HG02642 (cell line): ENCODE measurements at regions not wholly inside any gene's neighbourhood (a gene's known extent, or its start where the extent isn't known, plus 50 kb on each side); places are given as distances from the start of the nearest gene placed in this dataset.
"Not testable (repeated sequence)": the region's sequence is repeated elsewhere in the genome, so short reads cannot be mapped to it uniquely, and the experiment has no call there.

Experiments used
- ATAC-seq: cut with Tn5 transposase; IDR thresholded peaks from one replicate; pipeline ENCODE4 v1.9.1; 2021; ENCODE audit warnings: mild to moderate bottlenecking; ENCODE audit not compliant: unreplicated experiment, poor library complexity

DNA sequence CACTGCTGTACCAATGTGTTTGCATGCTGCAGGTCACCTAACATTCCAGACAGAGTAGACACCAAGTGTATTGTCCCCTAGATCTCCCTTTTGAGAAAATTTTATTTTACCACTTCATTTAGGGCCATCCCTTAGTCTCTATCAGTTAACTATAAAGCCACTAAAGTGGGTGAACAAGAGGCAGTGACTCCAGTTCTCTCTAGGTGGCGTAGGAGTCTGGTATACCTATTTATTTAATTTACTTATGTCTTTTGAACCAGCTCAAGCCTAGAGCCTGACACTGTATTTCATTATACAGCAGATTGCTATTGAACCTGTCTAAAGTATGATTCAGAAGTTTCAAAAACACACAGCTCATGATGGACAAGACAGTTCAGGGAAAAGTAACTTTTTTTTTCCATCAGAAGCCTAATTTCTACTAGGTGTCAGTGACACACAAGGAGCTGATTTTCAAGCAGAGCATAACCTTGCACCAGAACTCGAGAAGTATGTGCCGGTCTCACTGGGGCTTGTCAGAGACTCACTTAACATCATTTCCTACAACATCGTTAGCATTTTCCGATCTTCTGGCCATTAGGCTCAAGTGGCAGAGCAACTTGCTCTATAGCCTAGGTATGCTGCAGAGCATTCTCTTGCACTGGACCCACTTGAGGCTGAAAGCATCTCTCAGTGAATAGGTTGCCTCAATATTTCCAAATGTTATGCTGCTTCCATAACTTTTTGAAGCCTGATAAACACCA is 175.4 kb downstream of the CDC14C start:
- ATAC-seq = no peak

DNA sequence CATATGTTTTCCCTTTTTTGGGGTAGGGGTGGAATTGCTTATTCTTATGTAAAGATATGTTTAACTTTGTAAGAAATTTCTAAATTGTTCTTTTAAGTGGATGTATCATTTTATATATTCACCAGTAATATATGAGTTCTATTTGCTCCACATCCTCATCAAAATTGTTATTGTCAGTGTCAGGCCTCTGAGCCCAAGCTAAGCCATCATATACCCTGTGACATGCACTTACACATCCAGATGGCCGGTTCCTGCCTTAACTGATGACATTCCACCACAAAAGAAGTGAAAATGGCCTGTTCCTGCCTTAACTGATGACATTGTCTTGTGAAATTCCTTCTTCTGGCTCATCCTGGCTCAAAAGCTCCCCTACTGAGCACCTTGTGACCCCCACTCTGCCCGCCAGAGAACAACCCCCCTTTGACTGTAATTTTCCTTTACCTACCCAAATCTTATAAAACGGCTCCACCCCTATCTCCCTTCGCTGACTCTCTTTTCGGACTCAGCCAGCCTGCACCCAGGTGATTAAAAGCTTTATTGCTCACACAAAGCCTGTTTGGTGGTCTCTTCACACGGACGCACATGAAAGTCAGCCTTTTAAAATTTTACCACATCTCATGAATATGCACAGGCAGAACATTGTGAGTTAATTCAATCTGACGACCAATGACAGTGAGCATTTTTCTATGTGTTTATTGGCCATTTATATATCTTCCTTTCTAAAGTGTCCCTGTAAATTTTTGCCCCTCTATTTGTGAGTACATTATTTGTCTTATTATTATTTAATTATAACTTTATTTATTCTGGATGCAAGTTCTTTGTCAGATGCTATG is 176.8 kb downstream of the CDC14C start:
- ATAC-seq = not testable (repeated sequence)

DNA sequence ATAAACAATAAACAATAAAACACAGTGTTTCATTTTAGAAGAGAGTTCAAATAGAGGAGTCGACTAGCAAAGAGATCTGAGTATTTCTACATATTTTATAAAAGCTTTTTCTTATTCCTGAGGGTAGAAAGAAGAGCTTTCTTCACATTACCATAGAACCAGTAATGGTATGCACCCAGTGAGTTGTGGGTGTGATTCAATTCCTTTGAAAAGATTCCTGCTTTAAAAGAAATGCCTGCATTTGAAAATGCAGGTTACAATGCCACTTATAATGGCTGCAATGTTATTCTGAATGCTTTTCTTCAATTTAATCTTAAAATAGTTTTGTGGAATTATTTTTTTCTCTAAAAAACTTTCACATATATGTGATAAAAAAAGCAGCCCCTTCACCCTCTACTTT is 178.1 kb downstream of the CDC14C start:
- no peak for ATAC-seq

DNA sequence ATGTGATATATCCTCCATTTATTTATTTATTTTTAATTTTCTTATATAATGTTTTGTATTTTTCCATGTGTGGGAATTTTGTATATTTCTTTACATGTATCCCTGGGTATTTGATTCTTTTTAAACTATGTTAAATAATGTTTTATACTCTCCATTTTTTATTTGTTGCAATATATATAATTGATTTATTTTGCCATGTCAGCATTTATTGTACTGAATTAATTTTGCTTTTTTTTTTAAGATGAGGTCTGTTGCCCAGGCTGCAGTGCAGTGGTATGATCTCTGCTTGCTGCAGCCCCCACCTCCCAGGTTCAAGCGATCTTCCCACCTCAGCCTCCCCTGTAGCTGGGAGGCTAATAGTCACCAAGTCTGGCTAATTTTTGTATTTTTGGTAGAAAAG is 187.4 kb downstream of the CDC14C start:
- ATAC-seq = no peak

DNA sequence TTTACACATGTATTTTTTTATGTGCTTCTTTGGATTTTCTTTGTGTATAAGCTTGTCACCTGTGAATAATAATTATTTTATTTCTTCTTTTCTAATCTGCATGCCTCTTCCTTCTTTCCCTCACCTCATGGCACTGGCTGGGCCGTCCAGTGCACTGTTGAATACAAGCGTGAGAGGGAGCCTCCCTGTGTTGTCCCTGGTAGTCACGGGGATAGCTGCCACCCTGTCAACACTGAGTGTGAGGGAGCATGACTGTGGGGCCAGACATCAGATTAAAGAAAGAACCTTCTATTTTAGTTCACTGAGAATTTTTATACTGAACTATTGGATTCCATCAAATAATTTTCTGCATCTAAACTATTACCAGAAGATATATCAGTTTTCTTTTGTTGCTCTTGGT is 187.9 kb downstream of the CDC14C start:
- ATAC-seq = no peak

DNA sequence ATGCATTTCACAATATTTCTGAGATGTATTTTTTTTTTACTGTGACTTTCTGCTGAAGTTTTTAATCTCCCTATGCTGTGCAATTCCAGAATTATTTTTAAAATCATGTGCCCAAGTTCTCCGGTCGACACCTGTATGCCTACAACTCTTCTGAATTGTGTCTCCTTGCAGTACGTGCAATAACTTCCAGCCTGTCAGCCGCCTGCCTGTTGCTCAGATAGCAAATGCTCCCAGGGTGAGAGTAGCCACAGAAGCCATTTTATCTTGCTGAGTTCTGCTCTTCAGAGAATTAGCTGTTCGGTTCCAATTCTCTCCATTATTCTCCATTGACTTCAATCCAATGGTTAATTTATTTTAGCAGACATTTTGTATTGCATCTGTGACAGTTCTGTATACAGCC is 188.3 kb downstream of the CDC14C start:
- no peak for ATAC-seq

- no peak for ATAC-seq
Observed at GRCh38 chr7:49119706-49120105, 195.4 kb downstream of the CDC14C start.

DNA sequence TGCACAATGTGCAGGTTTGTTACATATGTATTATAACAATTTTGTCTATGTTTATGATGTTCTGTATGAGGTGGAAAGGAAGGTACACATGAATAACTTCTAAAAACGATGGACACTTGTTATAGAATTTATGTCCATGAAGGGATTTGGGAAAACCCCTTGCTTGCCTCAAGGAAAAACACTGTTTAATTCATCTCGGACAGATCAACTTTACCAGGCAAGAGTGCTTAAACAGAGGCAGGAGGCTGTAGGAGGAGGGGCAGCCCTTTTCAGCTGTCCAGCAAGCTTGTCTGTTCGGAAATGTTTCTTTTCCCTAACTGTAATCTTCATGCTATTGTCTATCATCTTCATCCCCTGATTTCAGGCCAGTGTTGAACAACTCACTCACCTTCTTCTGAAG is 200.9 kb downstream of the CDC14C start:
- no peak for ATAC-seq

- no peak for ATAC-seq
Observed at GRCh38 chr7:49127359-49127913, 203.1 kb downstream of the CDC14C start.

DNA sequence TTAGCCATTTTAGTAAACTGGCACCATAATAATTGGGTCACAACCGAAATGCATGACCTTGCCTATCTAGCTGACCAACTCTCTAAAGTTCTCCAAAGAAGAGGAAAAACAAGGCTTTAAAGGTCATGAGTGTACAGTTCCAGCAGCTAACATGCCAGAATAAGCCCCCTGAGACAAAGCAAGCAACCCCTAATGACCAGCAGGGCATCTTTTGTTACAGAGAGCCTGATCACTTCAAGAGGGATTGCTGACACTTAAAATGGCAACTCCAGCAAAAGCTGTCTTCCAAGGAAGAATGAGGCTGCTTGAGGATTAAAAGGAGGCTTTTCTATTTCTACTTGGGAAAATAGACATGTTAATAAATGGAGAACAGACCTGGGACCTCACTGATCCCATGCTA is 213.6 kb downstream of the CDC14C start:
- no peak for ATAC-seq

DNA sequence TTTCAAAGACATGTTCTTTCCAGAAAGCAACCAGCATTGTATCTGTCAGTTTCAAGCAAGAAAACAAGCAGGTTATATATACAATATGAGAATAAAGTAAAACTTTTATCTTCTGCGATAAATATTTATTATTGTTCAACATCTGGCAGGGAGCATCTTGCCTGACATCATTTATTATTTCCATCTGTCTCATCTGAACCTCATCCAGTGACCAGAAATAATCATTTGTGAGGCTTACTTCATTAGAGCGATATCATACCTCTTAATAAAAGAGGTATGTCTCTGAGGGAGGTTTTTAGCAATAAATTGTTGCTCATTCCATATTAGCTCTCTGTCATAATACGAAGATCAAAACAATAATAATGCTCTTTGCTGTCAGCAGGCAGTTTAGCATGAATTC is 226.1 kb downstream of the CDC14C start:
- no peak for ATAC-seq

- ATAC-seq = no peak
Observed at GRCh38 chr7:49151146-49151545, 226.8 kb downstream of the CDC14C start.

DNA sequence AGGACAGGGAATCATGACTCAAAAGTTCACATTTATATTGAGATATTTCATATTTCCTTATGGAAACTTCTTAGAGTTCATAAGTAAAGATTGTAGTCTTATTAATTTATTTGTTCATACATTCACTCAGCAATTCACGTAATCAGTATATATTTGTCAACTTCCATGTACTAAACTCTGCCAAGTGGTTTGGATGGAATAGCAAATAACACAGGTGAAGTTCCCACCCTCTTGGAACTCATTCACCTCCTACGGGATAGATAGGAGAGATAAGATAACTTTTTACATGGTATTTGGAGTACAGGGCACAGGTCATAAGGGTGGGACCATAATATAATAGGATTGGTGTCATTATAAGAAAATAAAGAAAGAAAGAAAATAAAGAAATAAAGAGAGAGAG is 234.0 kb downstream of the CDC14C start:
- ATAC-seq = no peak

- no peak for ATAC-seq
Observed at GRCh38 chr7:49159536-49159935, 235.2 kb downstream of the CDC14C start.

- ATAC-seq = no peak
Observed at GRCh38 chr7:49166441-49166840, 242.1 kb downstream of the CDC14C start.

DNA sequence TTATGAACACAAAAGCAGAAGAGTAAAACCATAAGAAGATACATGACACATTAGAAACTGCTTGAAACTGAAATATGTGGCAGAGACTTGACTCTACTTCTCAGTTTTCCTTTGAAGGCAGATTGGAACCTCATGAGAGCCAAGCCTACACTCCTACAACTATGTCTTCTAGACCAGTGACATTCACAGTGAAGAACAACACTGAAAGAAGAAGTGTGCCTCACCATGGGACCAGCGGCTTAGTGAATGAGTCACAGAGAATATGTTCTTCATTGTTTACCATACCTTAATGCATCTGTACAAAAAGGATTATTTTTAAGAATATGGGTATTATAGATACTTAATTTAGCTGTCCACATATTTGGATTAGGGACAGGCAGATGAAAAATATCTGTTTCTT is 248.3 kb downstream of the CDC14C start:
- no peak for ATAC-seq

DNA sequence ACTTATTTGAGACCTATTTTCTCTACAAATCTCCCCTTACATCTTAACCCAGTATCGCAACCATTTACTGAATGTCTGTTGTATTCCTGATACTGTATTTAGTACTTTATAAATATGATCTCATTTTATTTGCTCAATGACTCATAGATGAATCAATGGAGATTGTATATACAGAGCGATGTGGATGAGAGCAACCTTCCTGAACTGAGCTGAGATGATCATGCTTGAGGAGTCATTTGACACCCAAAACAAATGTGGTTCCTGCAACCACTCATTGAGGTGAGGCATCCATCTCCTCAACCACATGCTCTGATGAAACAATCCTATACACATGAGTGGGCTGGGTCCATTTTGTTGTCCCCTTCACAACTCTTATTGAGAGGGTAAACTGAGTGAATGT is 250.0 kb downstream of the CDC14C start:
- ATAC-seq = no peak

DNA sequence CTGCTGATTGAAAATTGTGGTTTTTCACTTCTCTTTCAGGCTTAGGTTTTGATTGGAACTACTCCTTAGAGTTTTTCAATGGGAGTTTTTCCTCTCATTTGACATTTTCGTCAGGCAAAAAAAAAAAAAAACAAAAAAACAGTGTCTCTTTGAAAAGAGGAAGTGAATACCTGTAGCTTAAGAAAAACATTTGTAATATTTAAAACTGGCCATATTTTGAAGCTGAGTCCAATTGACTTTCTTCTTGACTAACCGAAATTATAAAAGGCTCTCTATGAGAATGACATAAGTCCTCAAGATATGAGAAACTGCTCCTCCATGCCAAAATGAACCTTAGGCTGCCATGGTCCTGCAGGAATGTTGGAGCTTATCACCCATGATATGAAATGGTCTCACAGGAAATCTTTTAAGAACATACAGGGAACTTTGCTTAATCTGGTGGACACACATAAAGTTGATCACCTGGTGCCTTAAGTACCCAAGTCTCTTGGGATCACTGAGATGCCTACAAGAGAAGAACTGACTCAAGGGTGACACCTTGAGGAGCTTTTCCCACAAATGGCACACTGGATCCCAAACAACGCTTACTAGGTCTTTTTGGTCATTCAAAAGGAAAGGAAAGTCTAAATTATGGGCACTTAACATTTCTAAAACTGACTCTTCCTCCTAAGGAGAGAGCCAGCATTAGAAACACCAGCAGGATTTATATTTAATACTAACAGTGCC is 263.4 kb downstream of the CDC14C start:
- ATAC-seq = no peak

GRCh38 chr7:49228426-49229098 is 304.2 kb downstream of the CDC14C start:
- ATAC-seq = no peak

- no peak for ATAC-seq
Observed at GRCh38 chr7:49229246-49229645, 304.9 kb downstream of the CDC14C start.
